ENCODE measurements at regions not wholly inside any gene's neighbourhood (a gene's known extent, or its start where the extent isn't known, plus 50 kb on each side); places are given as distances from the start of the nearest gene placed in this dataset.

DNA sequence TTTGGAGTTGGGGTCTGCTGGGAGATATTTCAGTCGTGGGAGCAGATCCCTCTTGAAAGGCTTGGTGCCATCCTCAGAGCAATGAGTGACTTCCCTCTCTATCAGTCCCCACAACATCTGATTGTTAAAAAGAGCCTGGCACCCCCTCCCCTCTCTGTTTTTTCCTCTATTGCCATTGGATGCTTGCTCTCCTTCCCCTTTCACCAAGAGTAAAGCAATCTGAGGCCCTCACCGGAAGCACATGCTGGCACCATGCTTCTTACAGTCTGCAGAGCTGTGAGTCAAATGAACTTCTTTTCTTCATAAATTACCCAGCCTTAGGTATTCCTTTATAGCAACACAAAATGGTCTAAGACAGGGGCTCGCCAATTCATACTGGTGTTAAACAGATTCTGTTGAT is 99.1 kb upstream of the CCND2 start:
- TF ChIP-seq POLR2A (IDR thresholded peaks at IDR 0.05) (no peak), POLR2AphosphoS5 (IDR thresholded peaks at IDR 0.05) (no peak)
